Endothelial cell of umbilical vein (primary cell): ENCODE measurements at regions not wholly inside any gene's neighbourhood (a gene's known extent, or its start where the extent isn't known, plus 50 kb on each side); places are given as distances from the start of the nearest gene placed in this dataset.

Experiments used
- BruUV-seq: library from RNA; stranded (reverse); fragments of 400-500 nt; replicated peaks from 2 replicates; lab custom pipeline; 2021; lab: Mats Ljungman, UMichigan
- CTCF ChIA-PET: fragments of 300-600, 350-600 bp; sonication (Branson Sonifier 250); formaldehyde crosslinking; loops from one replicate; lab custom pipeline; 2021; ENCODE audit warnings: antibody characterized with exemption, inconsistent platforms; lab: Charles Lee
- POLR2A ChIA-PET: fragments of 300-600, 350-600 bp; sonication (Branson Sonifier 250); formaldehyde crosslinking; loops from one replicate; lab custom pipeline; 2021; ENCODE audit warnings: antibody characterized with exemption, inconsistent platforms; lab: Charles Lee
- DNase-seq: peaks from one replicate; pipeline ENCODE4 v3.0.0-alpha.2; 2011; ENCODE audit warnings: low read depth, low spot score
- FAIRE-seq: peaks from 2 replicates; lab custom pipeline; 2011; peaks lifted over from hg19 to GRCh38; lab: Jason Lieb, UNC
- H2AFZ ChIP-seq: 2 replicates; pipeline ENCODE4 v1.6.0; 2012; ENCODE audit warnings: low read depth, low read length, control low read depth, inconsistent platforms
- H3K27ac ChIP-seq: 2 replicates; pipeline ENCODE4 v1.5.1; 2011; ENCODE audit warnings: low read depth, mild to moderate bottlenecking, control low read depth, low read length, moderate library complexity; ENCODE audit not compliant: insufficient read depth
- H3K27me3 ChIP-seq, 2 experiments: 2 replicates each; pipeline versions ENCODE4 v1.6.0 to v1.6.1; 2011; ENCODE audit warnings: low read length in 2 of 2, mixed read lengths in 1 of 2; ENCODE audit not compliant: control insufficient read depth in 2 of 2, insufficient read depth in 2 of 2
- H3K36me3 ChIP-seq, 2 experiments: 2 replicates in 1 of 2; 3 replicates in 1 of 2; pipeline ENCODE4 v1.5.1; 2011; ENCODE audit warnings: low read length in 2 of 2, mild to moderate bottlenecking in 1 of 2, moderate library complexity in 1 of 2; ENCODE audit not compliant: control insufficient read depth in 2 of 2, insufficient read depth in 2 of 2; ENCODE audit errors: extremely low read depth in 1 of 2
- H3K4me1 ChIP-seq: 3 replicates; pipeline ENCODE4 v1.5.1; 2011; ENCODE audit warnings: mild to moderate bottlenecking, low read length; ENCODE audit not compliant: control insufficient read depth, insufficient read depth; ENCODE audit errors: extremely low read depth
- H3K4me2 ChIP-seq: 2 replicates; pipeline ENCODE4 v1.6.1; 2011; ENCODE audit warnings: low read length, control low read depth, mixed read lengths; ENCODE audit not compliant: insufficient read depth
- H3K4me3 ChIP-seq, 3 experiments: fragments of 200-600 bp in 1 of 3; sonication (generic), shearing (Covaris generic) in 1 of 3; replicated peaks in 1 of 3; 2 replicates each; pipeline ENCODE4 v1.5.1; 2011 to 2016; ENCODE audit warnings: control low read depth in 3 of 3, low read length in 3 of 3, mild to moderate bottlenecking in 2 of 3, inconsistent platforms in 1 of 3, low read depth in 1 of 3, moderate library complexity in 1 of 3; ENCODE audit not compliant: insufficient read depth in 1 of 3
- H3K79me2 ChIP-seq: 2 replicates; pipeline ENCODE4 v1.6.0; 2012; ENCODE audit warnings: low read length, inconsistent platforms; ENCODE audit not compliant: control insufficient read depth, insufficient read depth
- H3K9ac ChIP-seq: replicated peaks from 2 replicates; pipeline ENCODE3; 2011; ENCODE audit warnings: low read length, control low read depth; ENCODE audit not compliant: insufficient read depth; ENCODE audit errors: extremely low read depth
- H3K9me1 ChIP-seq: replicated peaks from 3 replicates; pipeline ENCODE4 v1.6.0; 2011; ENCODE audit warnings: mild to moderate bottlenecking, low read length; ENCODE audit not compliant: control insufficient read depth, insufficient read depth; ENCODE audit errors: extremely low read depth
- H3K9me3 ChIP-seq: replicated peaks from 2 replicates; pipeline ENCODE4 v1.5.1; 2012; ENCODE audit warnings: low read length, inconsistent platforms; ENCODE audit not compliant: control insufficient read depth, insufficient read depth
- H4K20me1 ChIP-seq: replicated peaks from 2 replicates; pipeline ENCODE3; 2011; ENCODE audit warnings: mild to moderate bottlenecking, low read length; ENCODE audit not compliant: control insufficient read depth, insufficient read depth; ENCODE audit errors: extremely low read depth
- CTCF ChIP-seq, 2 donors: IDR thresholded peaks; 1 replicate in 1 of 2; 2 replicates in 1 of 2; pipeline ENCODE4 v1.5.1; 2011; ENCODE audit warnings: low read length in 2 of 2, mild to moderate bottlenecking in 2 of 2, moderate library complexity in 2 of 2, control low read depth in 1 of 2, inconsistent platforms in 1 of 2, low read depth in 1 of 2; ENCODE audit not compliant: insufficient read depth in 1 of 2; ENCODE audit errors: extremely low read depth in 1 of 2
- EZH2 ChIP-seq: IDR thresholded peaks from 2 replicates; pipeline ENCODE4 v1.6.1; 2012; ENCODE audit warnings: borderline replicate concordance, low read depth, mild to moderate bottlenecking, moderate library complexity, low read length, inconsistent platforms; ENCODE audit not compliant: severe bottlenecking
- FOS ChIP-seq: IDR thresholded peaks from 2 replicates; pipeline ENCODE4 v1.6.1; 2011; ENCODE audit warnings: mild to moderate bottlenecking, low read length, moderate library complexity, borderline replicate concordance; ENCODE audit not compliant: insufficient read depth
- GATA2 ChIP-seq: IDR thresholded peaks from 2 replicates; pipeline ENCODE4 v1.7.0; 2011; ENCODE audit warnings: low read depth, mild to moderate bottlenecking, moderate library complexity, mixed read lengths, low read length; ENCODE audit not compliant: insufficient read length, insufficient read depth
- JUN ChIP-seq: IDR thresholded peaks from 2 replicates; pipeline ENCODE4 v1.6.1; 2011; ENCODE audit warnings: borderline replicate concordance, low read depth; ENCODE audit not compliant: insufficient read length, insufficient read depth
- MAX ChIP-seq: IDR thresholded peaks from 2 replicates; pipeline ENCODE4 v1.6.1; 2011; ENCODE audit not compliant: insufficient read depth, insufficient read length
- MYC ChIP-seq: IDR thresholded peaks from one replicate; pipeline ENCODE4 v1.6.1; 2011; ENCODE audit warnings: mild to moderate bottlenecking, low read depth, low read length
- POLR2A ChIP-seq: IDR thresholded peaks from 2 replicates; pipeline ENCODE4 v1.6.1; 2012; ENCODE audit warnings: low read depth, mild to moderate bottlenecking, control low read depth, low read length
- POLR2AphosphoS5 ChIP-seq: IDR thresholded peaks from 2 replicates; pipeline ENCODE4 v1.6.1; 2012; ENCODE audit warnings: low read depth, mild to moderate bottlenecking, control low read depth, low read length, moderate library complexity; ENCODE audit not compliant: insufficient read depth
- dilution Hi-C: fragments of 300-500 bp; cut with MboI; formaldehyde crosslinking; loops from one replicate; pipeline ENCODE4 v1.15.0; 2019; ENCODE audit warnings: low sequenced_read_pairs; ENCODE audit not compliant: extremely low pct_ligation_motif_present
- intact Hi-C: fragments of 100-400 bp; cut with micrococcal nuclease; formaldehyde crosslinking; loops from one replicate; pipeline ENCODE4 v1.10.0; 2022

- H3K27ac ChIP-seq: no peak overlapping the region
- H3K9me1 ChIP-seq: no peaks in the 10 kb centered on the region
- DNase-seq: no peak
- no TSS peak for BruUV-seq
- H2AFZ ChIP-seq: no peak overlapping the region
- H4K20me1 ChIP-seq: no peaks in the 10 kb centered on the region
- H3K4me1 ChIP-seq: no peaks in the 10 kb centered on the region
- peaks cover 5 to 6% of the 10 kb centered on the region in 2 experiments for H3K27me3 ChIP-seq
- no peak overlapping the region for H3K4me2 ChIP-seq
- TF ChIP-seq POLR2AphosphoS5 (no peak), MYC (no peak), MAX (no peak), FOS (no peak), GATA2 (no peak), JUN (no peak), POLR2A (no peak), CTCF (IDR thresholded peaks at IDR 0.05; ENCODE audit: extremely low read depth in 1 of 2, insufficient read depth in 1 of 2, low read depth in 1 of 2, low read length in 2 of 2) (no peak), EZH2 (no peak)
- no peaks in the 10 kb centered on the region for H3K36me3 ChIP-seq
- intact Hi-C loops: no loop called here
- POLR2A ChIA-PET: no interaction called here
- H3K9me3 ChIP-seq: no peaks in the 10 kb centered on the region
- dilution Hi-C loops: no loop called here
- H3K79me2 ChIP-seq: no peaks in the 10 kb centered on the region
- CTCF ChIA-PET: no interaction called here
- no peak overlapping the region for H3K9ac ChIP-seq
- no peak overlapping the region for H3K4me3 ChIP-seq
- no peak for FAIRE-seq
These were observed 71.3 kb upstream of the LRRN2 start for GRCh38 chr1:204756811-204757210.
